GM12874 (cell line): ENCODE measurements at regions not wholly inside any gene's neighbourhood (a gene's known extent, or its start where the extent isn't known, plus 50 kb on each side); places are given as distances from the start of the nearest gene placed in this dataset.

Experiments used
- TF ChIP-seq, protein P1 (sequence below): IDR thresholded peaks from 2 replicates; pipeline ENCODE4 v1.5.1; 2011; ENCODE audit warnings: low read depth, mild to moderate bottlenecking, control low read depth, low read length, moderate library complexity; ENCODE audit not compliant: insufficient read depth

DNA sequence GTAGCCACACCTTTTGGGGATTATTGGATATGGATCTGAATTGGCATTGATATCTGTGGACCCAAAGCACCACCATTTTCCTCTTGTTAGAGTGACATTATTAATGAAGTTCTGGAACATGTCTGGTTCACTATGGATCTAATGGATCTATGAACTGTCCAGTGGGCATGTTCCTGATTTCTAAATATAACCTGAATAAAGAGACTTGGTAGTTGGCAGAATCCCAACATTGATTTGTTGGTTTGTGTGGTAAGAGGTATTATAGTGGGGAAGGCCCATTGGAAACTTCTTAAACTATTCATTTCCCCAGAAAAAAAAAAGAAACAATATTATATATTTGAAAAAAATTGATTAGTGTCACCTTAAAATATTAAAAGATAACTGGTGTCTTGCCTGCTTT lies 312.6 kb downstream of the HTR1B start:
- TF ChIP-seq, protein P1, sequence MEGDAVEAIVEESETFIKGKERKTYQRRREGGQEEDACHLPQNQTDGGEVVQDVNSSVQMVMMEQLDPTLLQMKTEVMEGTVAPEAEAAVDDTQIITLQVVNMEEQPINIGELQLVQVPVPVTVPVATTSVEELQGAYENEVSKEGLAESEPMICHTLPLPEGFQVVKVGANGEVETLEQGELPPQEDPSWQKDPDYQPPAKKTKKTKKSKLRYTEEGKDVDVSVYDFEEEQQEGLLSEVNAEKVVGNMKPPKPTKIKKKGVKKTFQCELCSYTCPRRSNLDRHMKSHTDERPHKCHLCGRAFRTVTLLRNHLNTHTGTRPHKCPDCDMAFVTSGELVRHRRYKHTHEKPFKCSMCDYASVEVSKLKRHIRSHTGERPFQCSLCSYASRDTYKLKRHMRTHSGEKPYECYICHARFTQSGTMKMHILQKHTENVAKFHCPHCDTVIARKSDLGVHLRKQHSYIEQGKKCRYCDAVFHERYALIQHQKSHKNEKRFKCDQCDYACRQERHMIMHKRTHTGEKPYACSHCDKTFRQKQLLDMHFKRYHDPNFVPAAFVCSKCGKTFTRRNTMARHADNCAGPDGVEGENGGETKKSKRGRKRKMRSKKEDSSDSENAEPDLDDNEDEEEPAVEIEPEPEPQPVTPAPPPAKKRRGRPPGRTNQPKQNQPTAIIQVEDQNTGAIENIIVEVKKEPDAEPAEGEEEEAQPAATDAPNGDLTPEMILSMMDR = no peak

DNA sequence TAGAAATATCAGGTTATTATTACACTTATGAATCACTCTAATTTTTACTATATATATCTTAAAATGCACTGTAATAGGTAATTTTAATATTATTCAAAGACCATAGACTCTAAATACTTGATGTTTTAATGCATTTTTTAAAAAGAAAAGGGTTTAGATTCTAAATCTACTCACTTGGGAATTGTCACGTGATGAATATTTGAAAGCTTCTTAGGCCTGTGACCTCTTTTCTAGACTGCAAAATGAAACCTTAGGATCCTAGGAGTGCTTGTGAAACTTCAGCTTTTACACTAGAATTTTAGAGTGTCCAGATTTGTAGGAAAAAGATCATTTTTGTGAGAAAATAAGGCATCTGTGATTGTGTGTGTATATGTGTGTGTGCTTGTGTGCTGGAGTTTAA lies 318.0 kb downstream of the HTR1B start:
- TF ChIP-seq, protein P1 = no peak

DNA sequence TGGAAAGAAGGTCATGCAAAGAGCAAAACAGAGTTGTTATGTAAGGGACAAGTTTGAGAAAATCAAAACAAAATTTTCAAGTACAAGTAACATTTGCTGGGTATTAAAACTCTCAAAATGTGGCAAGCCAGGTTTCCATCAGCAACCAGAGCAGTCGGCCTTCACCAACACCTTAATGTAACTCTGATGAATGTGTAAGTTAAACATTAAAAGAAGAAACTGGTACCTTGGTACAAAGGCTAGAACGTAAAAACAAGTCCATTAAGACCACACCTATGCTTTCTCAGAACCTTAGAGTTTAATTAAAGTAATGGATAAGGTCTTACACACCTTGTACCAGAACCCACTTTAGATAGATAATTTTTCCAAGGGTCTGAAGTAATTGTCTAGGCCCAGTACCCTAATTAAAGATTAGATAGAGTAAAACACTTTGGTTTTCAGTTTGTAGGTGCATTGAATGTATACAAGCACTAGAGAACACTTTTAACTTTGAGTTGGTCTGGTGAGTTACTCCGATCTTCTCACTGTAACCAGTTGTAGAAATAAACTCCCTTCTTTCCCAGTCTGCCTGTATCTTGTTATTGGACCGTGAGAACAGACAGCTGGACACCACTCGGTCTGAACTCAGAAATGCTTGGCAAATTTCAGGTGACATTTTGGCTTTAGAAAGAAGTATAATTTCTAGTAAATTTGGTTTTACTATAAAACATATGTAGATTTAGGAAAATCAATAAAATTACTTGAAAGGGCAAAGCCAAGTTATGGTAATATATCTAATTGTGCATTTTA lies 319.4 kb downstream of the HTR1B start:
- TF ChIP-seq, protein P1 = no peak

DNA sequence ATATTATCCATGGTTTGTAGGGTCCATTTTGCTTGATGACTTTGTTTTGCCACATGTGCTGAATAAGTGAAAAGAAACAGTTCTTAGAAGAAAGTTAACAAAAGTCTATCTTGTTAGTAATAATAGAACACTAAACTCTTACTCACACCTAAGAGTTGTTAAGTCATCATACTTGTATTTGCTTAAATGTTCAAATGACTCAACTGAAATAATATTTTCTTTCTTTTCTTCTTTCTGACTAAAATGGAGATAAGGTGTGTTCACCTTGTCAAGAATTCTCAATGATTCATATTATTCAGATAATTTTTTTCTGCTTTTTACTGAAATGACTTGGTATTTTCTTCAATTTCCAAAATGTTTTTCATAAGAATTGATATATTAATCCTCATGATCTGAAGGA lies 327.2 kb downstream of the HTR1B start:
- TF ChIP-seq, protein P1 = no peak

DNA sequence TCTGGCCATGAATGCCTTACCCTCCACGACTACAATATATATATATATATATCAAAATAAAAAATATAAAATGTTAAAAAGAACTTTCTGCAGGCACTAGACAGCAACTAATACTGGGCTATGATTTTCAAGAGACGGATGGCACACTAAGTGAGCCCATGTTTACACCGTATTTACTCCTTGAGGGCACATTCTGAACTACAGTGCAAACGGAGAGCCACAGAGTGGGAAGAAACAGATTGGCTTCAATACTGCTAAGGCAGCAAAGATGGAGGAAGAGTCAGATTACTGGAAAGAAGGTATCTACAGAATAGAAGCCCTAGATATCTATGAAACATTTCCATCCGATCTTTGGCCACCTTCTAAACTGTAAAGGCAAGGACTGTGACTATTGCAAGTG lies 330.3 kb downstream of the HTR1B start:
- TF ChIP-seq, protein P1 = no peak

DNA sequence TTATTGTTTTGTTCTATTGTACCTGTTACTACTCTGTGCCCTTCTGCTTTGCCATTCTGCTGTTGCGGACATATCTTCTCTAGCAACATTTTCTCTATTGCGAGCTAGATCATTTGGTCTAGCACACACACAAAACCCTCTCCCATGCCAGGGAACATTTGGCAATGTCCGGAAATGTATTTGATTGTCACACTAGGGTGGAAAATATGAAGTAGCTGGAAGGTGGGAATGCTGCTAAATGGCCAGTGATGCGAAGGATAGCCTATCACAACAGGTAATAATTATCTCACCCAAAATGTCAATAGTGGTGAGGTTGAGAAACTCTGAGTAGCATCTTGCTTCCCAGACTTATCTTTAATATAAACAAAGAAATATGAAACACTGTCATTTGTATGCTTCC lies 331.9 kb downstream of the HTR1B start:
- TF ChIP-seq, protein P1 = no peak

DNA sequence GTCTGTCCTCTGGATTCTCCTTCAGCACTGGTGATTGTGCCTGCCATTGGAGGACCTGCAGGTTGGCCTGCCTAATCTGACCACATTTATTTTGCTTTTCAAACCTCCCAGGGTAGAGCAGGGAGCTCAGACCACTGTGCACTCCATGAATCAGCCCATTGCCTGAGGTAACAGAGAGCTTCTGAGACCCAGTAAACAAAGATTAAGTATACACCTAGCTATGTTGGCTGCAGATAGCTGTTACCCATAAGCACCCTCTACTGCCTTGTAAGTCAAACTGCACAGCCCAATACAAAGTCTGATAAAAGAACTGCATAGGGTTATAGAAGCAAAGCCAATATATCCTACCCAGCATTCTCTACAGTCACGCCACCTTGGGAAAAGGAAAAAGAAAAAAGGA lies 338.7 kb downstream of the HTR1B start:
- TF ChIP-seq, protein P1 = no peak
